Stomach (tissue), 4 donors: ENCODE measurements at regions not wholly inside any gene's neighbourhood (a gene's known extent, or its start where the extent isn't known, plus 50 kb on each side); places are given as distances from the start of the nearest gene placed in this dataset.

Source experiments
- POLR2A ChIP-seq, 4 donors: fragments of 450-650 bp; IDR thresholded peaks; one replicate each; pipeline ENCODE4 v1.6.1; 2016; ENCODE audit warnings: antibody characterized with exemption in 4 of 4, control low read depth in 2 of 4, mild to moderate bottlenecking in 1 of 4, moderate library complexity in 1 of 4
- TF ChIP-seq, protein P1 (sequence below), 7 experiments: fragments of 450-650 bp in 4 of 7; fragments of 200-600 bp in 3 of 7; sonication (generic) in 3 of 7; IDR thresholded peaks; one replicate each; pipeline ENCODE4 v1.5.1; 2016 to 2019; ENCODE audit warnings: antibody characterized with exemption in 7 of 7, control low read depth in 2 of 7, mild to moderate bottlenecking in 1 of 7

DNA sequence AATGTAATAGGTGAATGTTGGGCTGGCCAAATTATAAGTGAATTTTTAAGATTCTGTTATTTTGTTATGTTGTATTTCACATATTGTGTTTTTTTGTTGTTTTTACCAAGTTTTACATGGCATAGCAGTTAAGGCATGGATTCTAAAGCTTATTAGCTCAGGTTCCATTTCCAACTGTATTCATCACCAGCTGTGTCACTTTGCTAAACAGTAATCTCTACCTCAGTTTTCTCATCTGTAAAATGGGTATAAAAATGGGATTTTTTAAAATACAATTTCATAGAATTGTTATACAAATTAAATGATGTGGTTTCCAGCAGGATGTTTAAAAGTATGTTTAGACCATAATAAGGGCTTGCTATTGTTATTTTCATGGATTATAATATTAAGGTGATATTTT is 512.2 kb downstream of the SLC16A7 start:
- TF ChIP-seq, protein P1, sequence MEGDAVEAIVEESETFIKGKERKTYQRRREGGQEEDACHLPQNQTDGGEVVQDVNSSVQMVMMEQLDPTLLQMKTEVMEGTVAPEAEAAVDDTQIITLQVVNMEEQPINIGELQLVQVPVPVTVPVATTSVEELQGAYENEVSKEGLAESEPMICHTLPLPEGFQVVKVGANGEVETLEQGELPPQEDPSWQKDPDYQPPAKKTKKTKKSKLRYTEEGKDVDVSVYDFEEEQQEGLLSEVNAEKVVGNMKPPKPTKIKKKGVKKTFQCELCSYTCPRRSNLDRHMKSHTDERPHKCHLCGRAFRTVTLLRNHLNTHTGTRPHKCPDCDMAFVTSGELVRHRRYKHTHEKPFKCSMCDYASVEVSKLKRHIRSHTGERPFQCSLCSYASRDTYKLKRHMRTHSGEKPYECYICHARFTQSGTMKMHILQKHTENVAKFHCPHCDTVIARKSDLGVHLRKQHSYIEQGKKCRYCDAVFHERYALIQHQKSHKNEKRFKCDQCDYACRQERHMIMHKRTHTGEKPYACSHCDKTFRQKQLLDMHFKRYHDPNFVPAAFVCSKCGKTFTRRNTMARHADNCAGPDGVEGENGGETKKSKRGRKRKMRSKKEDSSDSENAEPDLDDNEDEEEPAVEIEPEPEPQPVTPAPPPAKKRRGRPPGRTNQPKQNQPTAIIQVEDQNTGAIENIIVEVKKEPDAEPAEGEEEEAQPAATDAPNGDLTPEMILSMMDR (IDR thresholded peaks at IDR 0.05) = no peak
- no peak for TF ChIP-seq POLR2A (IDR thresholded peaks at IDR 0.05)
